ENCODE measurements at regions not wholly inside any gene's neighbourhood (a gene's known extent, or its start where the extent isn't known, plus 50 kb on each side); places are given as distances from the start of the nearest gene placed in this dataset.

DNA sequence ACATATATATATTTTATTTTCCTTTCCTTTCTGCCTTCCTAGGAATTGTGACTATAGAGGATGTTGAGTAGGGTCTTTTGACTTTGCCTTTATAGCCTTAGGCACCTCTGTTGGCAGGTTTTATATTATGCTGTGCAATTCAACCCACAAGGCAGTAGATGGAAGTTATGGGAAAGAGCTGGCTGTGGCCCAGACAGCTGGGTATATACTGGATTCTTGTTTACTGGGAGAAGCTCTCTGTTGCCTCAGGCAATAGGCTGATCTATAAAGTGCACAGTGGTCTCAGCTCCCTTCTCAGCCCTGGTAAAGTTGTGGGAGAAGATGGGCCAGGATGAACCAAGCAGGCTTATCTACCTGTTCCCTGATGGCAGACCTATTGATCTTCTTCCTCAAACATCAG is 342.0 kb downstream of the GBA3 start:
- TF ChIP-seq CTCF (IDR thresholded peaks at IDR 0.05) (no peak), POLR2A (IDR thresholded peaks at IDR 0.05) (no peak)
